NOMO-1 treated with dmso at 0.1 percent for 144 hours (cell line): ENCODE measurements at regions not wholly inside any gene's neighbourhood (a gene's known extent, or its start where the extent isn't known, plus 50 kb on each side); places are given as distances from the start of the nearest gene placed in this dataset.
"Not testable (repeated sequence)": the region's sequence is repeated elsewhere in the genome, so short reads cannot be mapped to it uniquely, and the experiment has no call there.

Experiments used
- DNase-seq: peaks from one replicate; lab custom pipeline; 2025; ENCODE audit not compliant: unreplicated experiment; lab: John Stamatoyannopoulos, UW

DNA sequence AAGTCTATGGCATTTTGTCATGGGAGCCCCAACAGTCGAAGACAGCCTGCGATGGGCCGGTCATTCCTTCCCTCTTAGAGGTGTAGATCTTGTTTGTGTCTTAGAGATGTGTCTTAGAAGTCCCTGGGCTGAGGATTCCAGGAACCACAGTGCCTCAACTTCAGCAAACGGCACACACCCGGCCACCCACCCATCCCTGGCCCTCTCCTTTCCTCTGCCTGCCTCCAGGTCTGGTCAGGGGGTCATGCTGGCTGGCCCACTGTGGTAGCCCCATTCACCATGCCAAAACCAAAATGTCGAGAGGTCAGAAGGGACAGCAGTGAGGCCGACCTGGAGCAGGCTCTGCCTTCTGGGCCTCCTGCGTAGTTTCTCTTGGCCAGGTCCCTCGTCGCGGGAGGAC, 857.9 kb downstream of the TBC1D22A start:
- DNase-seq, result no peak

DNA sequence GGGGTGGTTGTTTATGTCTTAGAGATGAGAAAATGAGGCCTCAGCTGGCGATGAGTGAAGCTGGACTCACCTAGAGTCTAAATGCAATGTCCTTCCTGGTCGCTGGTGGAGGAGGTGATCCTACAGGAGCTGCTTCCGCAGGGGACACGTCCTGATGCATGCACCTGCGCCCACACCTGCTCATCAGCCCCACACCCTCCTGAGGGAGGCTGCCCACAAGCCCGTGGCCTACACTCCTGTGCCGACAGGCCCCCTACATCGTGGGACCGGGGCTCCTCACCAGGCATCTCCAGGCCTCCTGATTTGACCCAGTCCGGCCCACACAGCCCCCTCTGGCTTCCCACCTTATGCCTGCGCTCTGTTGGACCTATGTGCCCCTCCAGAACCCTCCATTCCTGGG, 857.2 kb downstream of the TBC1D22A start:
- no peak for DNase-seq

- DNase-seq, result no peak
Measured at GRCh38 chr22:47618180-47619010, 855.9 kb downstream of the TBC1D22A start.

DNA sequence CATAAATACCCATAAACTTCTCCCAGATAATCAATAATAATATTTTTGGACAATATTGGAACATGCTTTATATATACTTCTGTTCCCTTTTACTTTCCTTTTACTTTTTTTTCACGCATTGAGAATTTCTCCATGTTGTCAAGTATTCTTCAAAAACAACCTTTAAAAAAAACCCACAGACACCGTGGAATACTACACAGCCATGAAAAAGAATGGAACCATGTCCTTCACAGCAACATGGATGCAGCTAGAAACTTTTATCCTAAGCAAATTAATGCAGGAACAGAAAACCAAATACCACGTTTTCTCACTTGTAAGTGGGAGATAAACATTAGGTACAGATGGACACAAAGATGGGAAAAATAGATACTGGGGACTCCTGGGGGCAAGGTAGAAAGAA, 854.7 kb downstream of the TBC1D22A start:
- DNase-seq, result no peak

GRCh38 chr22:47616396-47617020, 854.1 kb downstream of the TBC1D22A start:
- no peak for DNase-seq

GRCh38 chr22:47615051-47615450, 852.6 kb downstream of the TBC1D22A start:
- no peak for DNase-seq

- DNase-seq, result no peak
Measured at GRCh38 chr22:47613606-47614350, 851.3 kb downstream of the TBC1D22A start.

- DNase-seq, result not testable (repeated sequence)
Measured at GRCh38 chr22:47613181-47613580, 850.7 kb downstream of the TBC1D22A start.

DNA sequence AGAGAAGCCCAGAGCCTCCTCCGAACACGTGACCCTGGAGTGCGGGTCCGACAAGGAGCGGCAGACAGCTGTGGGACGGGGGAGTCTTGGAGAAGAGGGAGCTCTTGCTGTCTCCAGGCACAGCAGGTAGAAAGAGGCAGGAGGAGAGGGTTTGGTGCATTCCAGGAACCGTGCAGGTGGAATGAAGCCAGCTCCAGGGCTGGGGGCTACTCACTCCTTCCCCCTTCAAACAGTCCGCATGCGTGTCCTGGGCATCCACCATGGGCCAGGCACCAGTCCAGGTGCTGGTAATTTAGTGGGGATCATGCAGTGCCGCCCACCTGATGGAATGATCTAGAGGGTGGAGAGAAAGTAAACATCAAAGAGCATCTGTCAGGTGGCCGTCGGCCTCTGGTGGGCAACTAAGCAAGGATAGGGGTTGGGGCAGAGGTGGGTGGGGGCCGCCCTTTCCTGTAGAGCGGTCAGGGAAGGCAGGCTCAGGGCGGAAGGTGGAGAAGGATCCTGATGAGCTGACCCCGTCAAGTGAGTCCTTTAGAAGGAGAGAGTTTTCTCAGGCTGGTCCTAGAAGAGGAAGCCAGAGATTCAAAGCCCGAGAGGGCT, 850.0 kb downstream of the TBC1D22A start:
- DNase-seq, result no peak

GRCh38 chr22:47610764-47611163, 848.3 kb downstream of the TBC1D22A start:
- DNase-seq, result no peak

- no peak for DNase-seq
Measured at GRCh38 chr22:47610281-47610680, 847.8 kb downstream of the TBC1D22A start.

GRCh38 chr22:47609653-47610052, 847.2 kb downstream of the TBC1D22A start:
- no peak for DNase-seq

- no peak for DNase-seq
Measured at GRCh38 chr22:47608421-47608820, 846.0 kb downstream of the TBC1D22A start.

- no peak for DNase-seq
Measured at GRCh38 chr22:47607486-47607885, 845.0 kb downstream of the TBC1D22A start.

GRCh38 chr22:47606426-47606825, 844.0 kb downstream of the TBC1D22A start:
- no peak for DNase-seq

DNA sequence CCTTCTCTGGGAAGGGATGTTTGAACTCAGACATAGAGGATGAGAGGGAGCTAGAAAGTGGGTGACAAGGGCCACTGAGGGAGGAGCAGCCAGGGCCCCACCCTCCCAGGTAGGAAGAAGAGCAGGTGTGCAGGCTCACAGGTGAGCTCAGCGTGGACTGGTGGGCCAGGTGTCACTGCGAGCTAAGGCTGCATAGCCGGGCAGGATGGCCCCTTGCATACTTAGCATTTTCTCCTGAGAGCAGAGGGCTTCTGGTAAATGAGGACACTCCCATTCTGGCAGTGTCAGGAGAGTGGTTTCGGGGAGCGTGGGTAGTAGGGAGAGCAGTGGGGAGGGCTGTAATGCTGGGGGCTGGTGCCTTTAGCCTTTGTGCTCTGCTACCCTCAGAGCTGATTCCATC, 843.4 kb downstream of the TBC1D22A start:
- no peak for DNase-seq

- no peak for DNase-seq
Measured at GRCh38 chr22:47605441-47605840, 843.0 kb downstream of the TBC1D22A start.

DNA sequence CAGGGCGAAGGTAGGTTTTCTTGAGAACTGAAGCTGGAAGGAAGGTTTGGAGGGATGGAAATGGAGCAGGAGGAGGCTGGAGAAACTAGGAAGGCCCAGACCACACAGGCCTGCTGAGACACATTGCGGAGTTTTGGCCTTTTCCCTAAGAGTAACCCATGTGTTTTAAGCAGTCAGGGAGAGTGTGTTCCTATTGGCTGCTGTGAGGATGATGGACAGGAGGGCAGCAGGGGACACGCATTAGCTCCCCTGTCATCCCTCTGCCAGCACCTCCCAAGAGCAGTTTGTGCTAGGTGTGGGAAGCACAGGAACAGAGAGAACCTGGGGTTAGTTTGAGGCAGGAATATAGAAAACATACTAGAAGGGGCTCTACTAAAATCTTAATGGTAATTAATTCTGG, 842.1 kb downstream of the TBC1D22A start:
- no peak for DNase-seq

GRCh38 chr22:47602732-47603131, 840.3 kb downstream of the TBC1D22A start:
- no peak for DNase-seq

DNA sequence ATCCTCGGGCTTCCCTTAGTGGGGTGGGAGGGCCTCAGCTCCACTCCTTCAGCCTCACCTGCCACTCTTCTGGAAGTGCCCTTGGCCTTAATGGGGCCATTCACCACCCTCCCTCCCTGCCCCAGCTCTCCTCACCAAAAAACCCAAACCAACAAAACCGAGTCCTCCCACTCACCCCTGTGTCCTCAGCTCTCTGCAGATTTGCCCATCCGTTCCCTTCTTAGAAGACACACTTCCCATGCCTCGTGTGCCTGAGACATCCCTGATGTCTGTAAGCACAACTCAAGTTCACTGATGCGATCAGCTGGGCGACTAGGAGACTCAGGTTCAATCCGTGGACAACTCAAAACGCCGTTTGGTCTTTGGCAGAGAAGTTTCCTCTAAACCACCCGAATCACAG, 839.2 kb downstream of the TBC1D22A start:
- no peak for DNase-seq

DNA sequence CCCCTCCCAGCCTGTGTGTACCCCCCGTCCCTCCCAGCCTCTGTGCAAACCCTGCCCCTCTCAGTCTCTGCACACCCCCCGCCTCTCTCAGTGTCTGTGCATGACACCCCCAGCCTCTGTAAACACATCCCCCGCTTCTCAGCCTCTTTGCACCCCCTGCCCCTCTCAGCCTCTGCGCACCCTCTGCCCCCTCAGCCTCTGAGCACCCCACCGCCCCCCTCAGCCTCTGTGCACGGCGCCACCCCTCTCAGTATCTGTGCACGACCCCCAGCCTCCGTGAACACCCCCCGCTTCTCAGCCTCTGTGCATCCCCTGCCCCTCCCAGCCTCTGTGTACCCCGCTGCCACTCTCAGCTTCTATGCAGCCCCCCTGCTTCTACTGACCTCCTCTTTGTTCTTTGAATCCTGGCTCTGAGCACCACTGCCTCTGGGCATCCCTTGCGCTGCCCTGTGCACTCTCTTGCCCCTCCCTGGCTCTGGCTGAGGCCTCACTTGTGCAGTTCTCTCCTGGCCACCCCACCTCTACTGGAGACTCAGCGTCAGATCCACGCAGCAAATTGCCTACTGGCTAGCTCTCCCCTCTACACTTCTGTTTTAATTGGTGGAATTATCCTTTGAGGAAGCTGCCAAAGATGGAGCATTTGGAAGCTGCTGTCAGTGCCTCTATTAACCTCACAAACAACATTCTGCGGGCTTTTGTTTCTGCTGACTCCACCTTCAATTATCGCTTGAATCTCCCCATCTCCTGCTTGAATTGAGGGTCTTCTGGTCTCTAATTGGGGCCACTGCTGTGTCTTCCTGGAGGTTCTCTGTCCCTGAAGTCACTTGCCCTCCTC, 838.6 kb downstream of the TBC1D22A start:
- DNase-seq, result no peak
